ENCODE measurements at regions not wholly inside any gene's neighbourhood (a gene's known extent, or its start where the extent isn't known, plus 50 kb on each side); places are given as distances from the start of the nearest gene placed in this dataset.

GRCh38 chr4:107131295-107131694, 95.2 kb upstream of the DKK2 start:
- Mint-ChIP-seq H3K4me1 (no peaks in the 10 kb centered on the region), H3K27me3 (peaks cover 2% of the 10 kb centered on the region)

DNA sequence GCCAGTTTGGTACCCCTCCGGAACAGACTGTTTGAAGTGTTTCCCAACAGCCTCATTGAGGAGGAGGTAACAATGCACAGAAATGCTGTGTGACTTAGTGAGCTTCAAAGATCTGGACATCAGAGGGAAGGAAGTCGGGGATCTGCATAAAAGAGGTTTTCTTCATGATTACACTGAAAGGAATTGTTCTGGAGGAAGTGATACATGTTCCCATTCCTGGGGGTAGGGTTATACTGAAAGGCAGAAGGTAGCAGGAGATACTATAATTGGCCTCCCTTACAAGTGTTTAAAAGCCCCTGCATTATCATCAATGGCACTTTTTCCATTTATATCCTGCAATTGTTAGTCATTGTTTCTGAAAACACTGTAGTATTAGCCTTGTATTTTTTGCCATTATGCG, 94.0 kb upstream of the DKK2 start:
- H3K36me3 Mint-ChIP-seq: peaks cover 1% of the 10 kb centered on the region
- peaks cover 2% of the 10 kb centered on the region for H3K27me3 Mint-ChIP-seq
- H3K27ac Mint-ChIP-seq: no peak overlapping the region
- H3K4me3 Mint-ChIP-seq: no peak overlapping the region
- H3K9me3 Mint-ChIP-seq: no peaks in the 10 kb centered on the region
- H3K4me1 Mint-ChIP-seq: no peaks in the 10 kb centered on the region

More at GRCh38 chr4:107131295-107131694, 95.2 kb upstream of the DKK2 start:
- H3K36me3 Mint-ChIP-seq: peaks cover 1% of the 10 kb centered on the region
- no peak overlapping the region for H3K4me3 Mint-ChIP-seq
- H3K9me3 Mint-ChIP-seq: no peaks in the 10 kb centered on the region
- H3K27ac Mint-ChIP-seq: no peak overlapping the region

- Mint-ChIP-seq H3K4me1 (no peaks in the 10 kb centered on the region), H3K27me3 (peaks cover 5% of the 10 kb centered on the region), H3K9me3 (no peaks in the 10 kb centered on the region), H3K27ac (no peak overlapping the region), H3K4me3 (no peak overlapping the region), H3K36me3 (peaks cover 1% of the 10 kb centered on the region)
Measured at GRCh38 chr4:107129611-107130010, 93.5 kb upstream of the DKK2 start.

DNA sequence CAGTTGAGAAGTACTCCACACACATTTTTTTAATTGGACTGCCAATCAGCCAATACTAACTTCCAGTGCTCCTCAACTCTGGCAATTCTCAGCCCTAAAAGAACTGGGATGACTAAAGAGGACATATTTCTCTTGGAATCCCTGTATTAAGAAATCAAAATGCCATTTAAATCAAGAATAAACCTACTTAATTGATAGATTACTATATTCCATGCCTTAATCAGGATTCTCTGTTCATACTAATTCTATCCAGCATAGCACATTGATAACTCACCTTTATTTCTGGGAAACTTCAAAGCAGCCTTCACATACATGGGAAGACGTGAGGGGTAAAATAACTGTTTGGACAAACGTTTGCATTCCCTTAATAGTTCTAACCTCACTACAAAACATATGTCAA, 93.0 kb upstream of the DKK2 start:
- H3K9me3 Mint-ChIP-seq: no peaks in the 10 kb centered on the region
- peaks cover 5% of the 10 kb centered on the region for H3K27me3 Mint-ChIP-seq
- no peak overlapping the region for H3K4me3 Mint-ChIP-seq
- peaks cover 1% of the 10 kb centered on the region for H3K36me3 Mint-ChIP-seq
- no peak overlapping the region for H3K27ac Mint-ChIP-seq
- H3K4me1 Mint-ChIP-seq: no peaks in the 10 kb centered on the region

DNA sequence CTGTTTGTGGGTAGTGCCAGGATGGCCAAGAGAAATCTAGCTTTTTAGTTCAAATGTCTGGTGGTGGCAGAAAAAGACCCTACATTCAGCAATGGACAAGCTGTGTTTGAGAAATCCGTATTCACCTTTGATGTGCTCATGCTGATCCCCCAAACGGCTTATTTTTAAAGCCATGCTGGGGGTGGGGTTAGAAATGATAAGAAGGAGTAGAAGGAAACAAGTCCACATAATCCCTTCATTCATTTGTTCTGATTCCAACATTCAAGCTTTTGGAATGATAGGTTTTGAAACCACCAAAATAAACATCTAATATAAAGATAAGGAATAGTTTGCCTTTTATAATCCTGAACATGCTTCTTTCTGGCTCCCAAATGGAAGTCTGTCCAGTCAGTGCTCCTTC, 92.0 kb upstream of the DKK2 start:
- no peaks in the 10 kb centered on the region for H3K9me3 Mint-ChIP-seq
- H3K27ac Mint-ChIP-seq: no peak overlapping the region

GRCh38 chr4:107125496-107125895, 89.4 kb upstream of the DKK2 start:
- peaks cover 6% of the 10 kb centered on the region for H3K27me3 Mint-ChIP-seq
- no peaks in the 10 kb centered on the region for H3K9me3 Mint-ChIP-seq
- H3K4me1 Mint-ChIP-seq: no peaks in the 10 kb centered on the region
- H3K36me3 Mint-ChIP-seq: peaks cover 1% of the 10 kb centered on the region
- no peak overlapping the region for H3K27ac Mint-ChIP-seq
- no peak overlapping the region for H3K4me3 Mint-ChIP-seq

More for the DNA sequence above, 92.0 kb upstream of the DKK2 start:
- H3K27me3 Mint-ChIP-seq: peaks cover 6% of the 10 kb centered on the region
- H3K4me3 Mint-ChIP-seq: no peak overlapping the region
- peaks cover 1% of the 10 kb centered on the region for H3K36me3 Mint-ChIP-seq
- H3K4me1 Mint-ChIP-seq: no peaks in the 10 kb centered on the region

- no peak overlapping the region for H3K4me3 Mint-ChIP-seq
- no peak overlapping the region for H3K27ac Mint-ChIP-seq
- H3K9me3 Mint-ChIP-seq: peaks cover 0 to 7% (median 0%) of the 10 kb centered on the region in 3 donors
- H3K27me3 Mint-ChIP-seq: peaks cover 4% of the 10 kb centered on the region
- H3K4me1 Mint-ChIP-seq: no peaks in the 10 kb centered on the region
- H3K36me3 Mint-ChIP-seq: peaks cover 1% of the 10 kb centered on the region
Measured at GRCh38 chr4:107122736-107123135, 86.6 kb upstream of the DKK2 start.

- peaks cover 4% of the 10 kb centered on the region for H3K27me3 Mint-ChIP-seq
- no peaks in the 10 kb centered on the region for H3K36me3 Mint-ChIP-seq
- no peak overlapping the region for H3K27ac Mint-ChIP-seq
- peaks cover 0 to 7% (median 0%) of the 10 kb centered on the region in 3 donors for H3K9me3 Mint-ChIP-seq
- H3K4me3 Mint-ChIP-seq: no peak overlapping the region
- no peaks in the 10 kb centered on the region for H3K4me1 Mint-ChIP-seq
Measured at GRCh38 chr4:107120661-107121060, 84.5 kb upstream of the DKK2 start.

DNA sequence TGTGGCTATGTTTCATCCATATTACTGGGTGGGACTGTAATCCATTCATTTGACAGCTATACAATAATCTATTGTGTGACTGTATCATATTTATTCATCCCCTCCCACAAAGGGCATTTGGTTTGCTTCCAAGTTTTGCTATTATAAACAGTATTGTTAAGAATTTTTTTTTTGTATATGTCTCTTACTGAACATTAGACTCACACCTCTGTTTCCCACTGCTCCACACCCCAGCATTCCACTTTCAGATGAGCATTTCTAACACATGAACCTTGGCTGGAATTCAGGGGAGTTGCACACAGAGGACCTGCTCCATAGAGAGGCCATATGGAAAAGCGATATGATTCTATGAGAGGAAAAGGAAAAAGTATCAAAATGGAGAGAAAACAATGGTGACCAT, 81.6 kb upstream of the DKK2 start:
- Mint-ChIP-seq H3K9me3 (peaks cover under 1 to 7% (median 2%) of the 10 kb centered on the region in 3 donors), H3K4me3 (no peak overlapping the region), H3K36me3 (no peaks in the 10 kb centered on the region), H3K4me1 (no peaks in the 10 kb centered on the region), H3K27me3 (no peaks in the 10 kb centered on the region), H3K27ac (no peak overlapping the region)

DNA sequence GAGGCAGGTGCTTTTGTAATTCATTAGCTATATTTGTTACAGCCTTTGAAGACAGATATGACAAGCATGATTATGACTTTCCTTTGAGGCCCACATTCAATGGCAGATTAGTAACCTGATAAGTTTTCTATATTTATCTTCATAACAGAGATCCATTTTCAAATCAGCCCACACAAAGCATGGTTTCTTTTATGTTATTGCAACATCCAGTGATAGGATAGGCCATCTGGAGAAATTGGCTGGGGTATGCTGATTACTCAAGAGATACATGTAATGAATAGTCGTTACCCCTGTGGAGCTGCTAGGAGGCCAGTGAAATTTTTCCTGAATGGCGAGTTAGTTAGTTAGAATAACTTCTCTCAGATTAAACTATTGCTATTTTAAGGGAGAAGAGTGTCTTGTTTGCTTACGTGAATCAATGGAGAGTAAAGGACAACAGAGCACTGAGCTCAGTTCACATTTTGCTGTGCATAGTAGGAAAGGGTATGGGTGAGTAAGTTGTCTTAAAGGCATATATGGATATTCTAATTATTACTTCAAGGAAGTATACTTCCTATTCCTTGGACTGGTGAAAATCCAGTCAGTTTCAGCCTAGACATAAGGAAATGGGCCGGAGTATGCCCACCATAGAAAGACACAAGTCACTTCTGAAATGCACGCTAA, 79.2 kb upstream of the DKK2 start:
- no peaks in the 10 kb centered on the region for H3K27me3 Mint-ChIP-seq
- H3K27ac Mint-ChIP-seq: no peak overlapping the region
- H3K36me3 Mint-ChIP-seq: no peaks in the 10 kb centered on the region
- H3K9me3 Mint-ChIP-seq: peaks cover 2 to 9% (median 6%) of the 10 kb centered on the region in 3 donors
- no peaks in the 10 kb centered on the region for H3K4me1 Mint-ChIP-seq
- H3K4me3 Mint-ChIP-seq: no peak overlapping the region

DNA sequence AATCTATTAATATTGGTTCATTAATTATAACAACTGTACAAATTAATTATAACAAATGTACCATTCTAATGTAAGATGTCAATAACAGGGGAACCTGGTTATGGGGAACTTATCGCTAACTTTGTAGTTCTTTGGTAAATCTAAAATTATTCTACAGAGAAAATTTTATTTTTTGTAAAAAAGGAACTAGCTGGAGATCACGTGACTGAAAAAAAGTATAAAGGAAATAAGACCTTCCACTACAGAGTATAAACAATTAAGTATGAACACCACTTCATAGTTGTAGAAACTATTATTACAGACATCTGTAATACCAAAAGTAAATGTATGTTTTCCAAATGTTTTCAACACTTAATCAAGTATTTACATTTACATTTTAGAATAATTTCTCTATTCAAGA, 77.9 kb upstream of the DKK2 start:
- Mint-ChIP-seq H3K27ac (no peak overlapping the region), H3K4me1 (no peaks in the 10 kb centered on the region), H3K27me3 (no peaks in the 10 kb centered on the region), H3K4me3 (no peak overlapping the region), H3K9me3 (peaks cover 2 to 9% (median 6%) of the 10 kb centered on the region in 3 donors), H3K36me3 (no peaks in the 10 kb centered on the region)

GRCh38 chr4:107098401-107098800, 62.3 kb upstream of the DKK2 start:
- Mint-ChIP-seq H3K4me3 (no peak overlapping the region), H3K27ac (no peak overlapping the region), H3K27me3 (no peaks in the 10 kb centered on the region), H3K9me3 (peaks cover 0 to 3% (median 0%) of the 10 kb centered on the region in 3 donors), H3K36me3 (no peaks in the 10 kb centered on the region), H3K4me1 (no peaks in the 10 kb centered on the region)

DNA sequence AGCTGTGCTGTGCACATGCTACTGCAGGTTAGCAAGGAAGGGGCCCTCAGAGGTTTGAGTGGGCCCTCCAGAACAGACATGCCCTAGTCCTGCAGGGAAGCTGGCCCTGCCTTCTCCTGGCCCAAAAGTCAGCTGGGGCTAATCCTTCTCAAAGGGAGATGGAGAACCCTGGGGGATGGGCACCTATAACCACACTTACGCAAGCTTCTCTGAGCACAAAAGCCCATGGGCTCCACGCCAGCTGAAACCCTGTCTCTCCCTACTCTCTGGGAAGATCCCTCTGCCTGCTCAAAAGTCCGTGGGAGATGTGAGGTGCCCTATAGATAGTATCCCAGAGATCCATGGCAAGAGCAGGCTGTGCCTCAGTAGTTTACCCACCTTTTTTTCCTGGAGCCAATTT, 58.9 kb upstream of the DKK2 start:
- Mint-ChIP-seq H3K4me3 (no peak overlapping the region), H3K36me3 (no peaks in the 10 kb centered on the region), H3K9me3 (peaks cover 0 to 3% (median 2%) of the 10 kb centered on the region in 3 donors), H3K4me1 (no peaks in the 10 kb centered on the region), H3K27me3 (no peaks in the 10 kb centered on the region), H3K27ac (no peak overlapping the region)

DNA sequence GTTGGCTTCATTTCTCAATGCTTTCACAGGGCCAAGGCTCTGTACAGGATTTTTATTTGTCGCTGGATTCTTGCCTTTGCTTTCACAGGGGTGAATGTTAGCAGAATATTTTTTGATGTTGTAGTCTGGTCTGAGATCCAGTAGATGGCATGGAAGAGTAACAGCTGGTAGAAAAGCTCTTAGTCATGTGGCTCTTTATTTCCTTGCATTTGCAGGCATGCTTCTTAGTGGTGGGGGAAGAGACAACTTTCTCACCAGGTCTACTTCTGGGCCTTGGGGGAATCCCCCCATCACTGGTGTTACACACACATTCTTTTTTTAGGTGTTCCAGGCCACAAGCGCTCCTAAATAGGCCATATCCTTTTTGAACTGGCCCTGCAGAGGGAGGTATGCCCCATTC, 58.2 kb upstream of the DKK2 start:
- H3K27ac Mint-ChIP-seq: no peak overlapping the region

More for the DNA sequence above, 58.2 kb upstream of the DKK2 start:
- H3K27me3 Mint-ChIP-seq: no peaks in the 10 kb centered on the region
- H3K4me1 Mint-ChIP-seq: no peaks in the 10 kb centered on the region
- no peaks in the 10 kb centered on the region for H3K36me3 Mint-ChIP-seq
- H3K4me3 Mint-ChIP-seq: no peak overlapping the region
- peaks cover 0 to 5% (median 2%) of the 10 kb centered on the region in 3 donors for H3K9me3 Mint-ChIP-seq

Data from IgD-negative memory B cell (primary cell).